Cardiac fibroblast (primary cell): ENCODE measurements at regions not wholly inside any gene's neighbourhood (a gene's known extent, or its start where the extent isn't known, plus 50 kb on each side); places are given as distances from the start of the nearest gene placed in this dataset.
A peak's percentile ranks its signal among the peaks of the same experiment; 100 is the strongest.

Experiments used
- DNase-seq, 2 donors: peaks; one replicate each; pipeline versions ENCODE4 v3.0.0 to v3.0.0-alpha.2; 2010; ENCODE audit warnings: low read depth in 2 of 2
- H3K4me3 ChIP-seq, 2 donors: replicated peaks in 1 of 2; 1 replicate in 1 of 2; 2 replicates in 1 of 2; pipeline ENCODE4 v1.5.1; 2011; ENCODE audit warnings: low read depth in 2 of 2, low read length in 2 of 2, mild to moderate bottlenecking in 2 of 2, moderate library complexity in 1 of 2
- TF ChIP-seq, protein P1 (sequence below): IDR thresholded peaks from one replicate; pipeline ENCODE4 v1.5.1; 2011; ENCODE audit warnings: low read depth, mild to moderate bottlenecking, low read length, inconsistent platforms

GRCh38 chr3:194962056-194962455 lies 276.4 kb downstream of the FAM43A start:
- H3K4me3 ChIP-seq, result no peak overlapping the region
- TF ChIP-seq, protein P1, sequence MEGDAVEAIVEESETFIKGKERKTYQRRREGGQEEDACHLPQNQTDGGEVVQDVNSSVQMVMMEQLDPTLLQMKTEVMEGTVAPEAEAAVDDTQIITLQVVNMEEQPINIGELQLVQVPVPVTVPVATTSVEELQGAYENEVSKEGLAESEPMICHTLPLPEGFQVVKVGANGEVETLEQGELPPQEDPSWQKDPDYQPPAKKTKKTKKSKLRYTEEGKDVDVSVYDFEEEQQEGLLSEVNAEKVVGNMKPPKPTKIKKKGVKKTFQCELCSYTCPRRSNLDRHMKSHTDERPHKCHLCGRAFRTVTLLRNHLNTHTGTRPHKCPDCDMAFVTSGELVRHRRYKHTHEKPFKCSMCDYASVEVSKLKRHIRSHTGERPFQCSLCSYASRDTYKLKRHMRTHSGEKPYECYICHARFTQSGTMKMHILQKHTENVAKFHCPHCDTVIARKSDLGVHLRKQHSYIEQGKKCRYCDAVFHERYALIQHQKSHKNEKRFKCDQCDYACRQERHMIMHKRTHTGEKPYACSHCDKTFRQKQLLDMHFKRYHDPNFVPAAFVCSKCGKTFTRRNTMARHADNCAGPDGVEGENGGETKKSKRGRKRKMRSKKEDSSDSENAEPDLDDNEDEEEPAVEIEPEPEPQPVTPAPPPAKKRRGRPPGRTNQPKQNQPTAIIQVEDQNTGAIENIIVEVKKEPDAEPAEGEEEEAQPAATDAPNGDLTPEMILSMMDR, result no peak
- DNase-seq, result no peak

GRCh38 chr3:194964809-194965208 lies 279.1 kb downstream of the FAM43A start:
- TF ChIP-seq, protein P1, result no peak
- no peak overlapping the region for H3K4me3 ChIP-seq
- no peak for DNase-seq

DNA sequence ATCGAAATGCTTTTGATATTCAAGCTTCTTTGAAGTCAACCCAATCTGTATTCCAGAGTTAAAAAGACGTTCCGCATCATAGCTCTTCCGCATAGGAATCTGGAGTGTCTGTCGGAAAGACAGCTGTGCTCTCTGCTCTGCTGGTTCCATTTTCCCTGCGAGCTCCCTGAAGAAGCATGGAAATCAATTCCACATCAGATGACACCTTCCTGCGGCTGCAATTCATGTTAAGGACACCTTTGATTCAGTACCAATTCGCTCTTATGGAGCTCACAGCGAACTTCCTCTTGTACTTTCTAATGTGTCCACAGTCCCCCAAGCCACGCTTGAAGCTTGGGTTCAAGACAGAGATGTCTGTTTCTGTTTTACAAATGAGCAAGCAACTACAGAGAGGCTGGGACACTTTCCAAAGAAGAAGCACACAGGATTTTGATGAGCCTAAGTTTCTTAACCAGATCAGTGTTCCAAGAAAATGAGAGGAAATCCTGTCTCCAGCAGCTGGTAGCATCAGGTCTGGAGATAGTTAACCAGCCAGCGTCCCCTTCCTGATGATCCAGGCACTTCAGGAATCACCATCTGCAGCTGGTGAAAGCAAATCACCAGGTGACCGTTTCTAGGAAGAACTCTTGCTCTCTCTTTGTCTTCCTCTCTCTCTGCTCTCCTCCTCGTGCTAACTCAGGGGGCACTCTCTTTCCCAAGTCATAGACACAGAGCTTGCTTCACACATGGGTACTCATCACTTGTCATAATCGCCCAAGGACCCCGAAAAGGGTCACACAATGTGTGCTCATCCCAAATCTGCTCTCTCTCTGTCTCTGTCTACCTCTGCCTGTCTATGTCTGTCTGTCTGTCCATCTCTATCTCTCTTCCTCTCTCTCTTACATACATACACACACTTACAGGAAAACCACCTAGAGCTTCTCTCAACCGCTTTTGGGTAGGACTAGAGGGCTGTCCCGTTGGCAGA lies 281.8 kb downstream of the FAM43A start:
- DNase-seq, result peak; percentile 16 to 17
- TF ChIP-seq, protein P1, result peak; percentile 9
- H3K4me3 ChIP-seq, result no peak overlapping the region

DNA sequence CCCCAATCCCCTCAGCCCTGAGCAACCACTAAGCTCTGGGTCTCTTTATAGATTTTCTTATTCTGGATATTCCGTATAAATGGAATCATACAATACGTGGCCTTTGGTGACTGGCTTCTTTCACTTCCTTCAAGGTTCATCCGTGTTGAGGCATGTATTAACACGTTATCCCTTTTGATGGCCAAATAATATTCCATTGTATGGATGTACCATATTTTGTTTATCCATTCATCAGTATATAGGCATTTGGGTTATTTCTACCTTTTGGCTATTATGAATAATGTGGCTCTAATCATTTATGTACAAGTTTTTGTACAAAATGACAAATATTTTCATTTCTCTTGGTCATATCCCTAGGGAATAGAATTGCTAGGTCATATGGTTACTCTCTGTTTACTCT lies 284.4 kb downstream of the FAM43A start:
- no peak overlapping the region for H3K4me3 ChIP-seq
- TF ChIP-seq, protein P1, result no peak

DNA sequence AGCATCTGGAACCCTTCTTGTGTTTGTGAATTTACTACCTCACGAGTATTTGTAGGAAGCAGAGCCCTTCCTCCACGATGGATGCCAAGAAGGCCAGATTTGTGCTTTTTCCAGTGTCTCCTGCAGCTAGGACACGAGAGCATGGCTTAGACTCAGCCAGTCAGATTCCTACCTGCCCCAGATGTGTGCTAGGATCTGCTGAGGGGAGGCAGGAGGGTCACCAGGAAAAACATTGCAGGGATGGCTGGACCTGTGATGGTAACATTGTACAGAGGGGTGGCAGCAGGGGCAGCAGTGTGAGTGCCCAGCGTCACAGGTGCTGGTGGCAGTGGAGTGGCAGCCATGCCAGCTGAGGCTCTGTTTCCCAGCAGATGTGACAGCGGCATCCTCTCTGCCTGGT lies 285.3 kb downstream of the FAM43A start:
- TF ChIP-seq, protein P1, result no peak
- no peak for DNase-seq
- H3K4me3 ChIP-seq, result no peak overlapping the region

More for the DNA sequence above, 284.4 kb downstream of the FAM43A start:
- no peak for DNase-seq

DNA sequence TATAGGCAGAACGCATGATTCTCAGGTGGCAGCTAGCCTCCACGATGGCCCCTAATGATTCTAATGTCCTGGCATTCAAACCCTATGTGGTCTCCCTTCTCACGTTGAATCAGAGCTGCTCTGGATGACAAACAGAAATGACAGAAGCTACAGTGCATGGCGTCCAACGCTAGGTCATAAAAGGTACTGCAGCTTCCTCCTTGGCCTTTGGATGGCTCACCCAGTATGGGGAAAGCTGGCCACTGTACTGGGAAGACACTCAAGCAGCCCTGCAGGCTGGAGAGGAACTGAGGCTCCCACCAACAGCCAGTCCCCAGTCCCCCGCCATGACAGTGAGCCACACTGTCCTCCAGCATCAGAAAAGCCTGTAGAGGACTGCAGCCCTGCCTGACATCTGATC lies 286.3 kb downstream of the FAM43A start:
- no peak for DNase-seq
- H3K4me3 ChIP-seq, result no peak overlapping the region
- TF ChIP-seq, protein P1, result no peak
